Nephron progenitor cell (in vitro differentiated cells): ENCODE measurements at regions not wholly inside any gene's neighbourhood (a gene's known extent, or its start where the extent isn't known, plus 50 kb on each side); places are given as distances from the start of the nearest gene placed in this dataset.

Experiments
- DNase-seq: peaks from one replicate; pipeline ENCODE4 v3.0.0; 2021
- H3K27ac Mint-ChIP-seq: 2 replicates; pipeline ENCODE4 v1.8.0; 2021; ENCODE audit warnings: mild to moderate bottlenecking, moderate library complexity, mixed read lengths
- H3K27me3 Mint-ChIP-seq: 2 replicates; pipeline ENCODE4 v1.8.0; 2021; ENCODE audit warnings: mild to moderate bottlenecking, low read depth, mixed read lengths; ENCODE audit not compliant: poor library complexity
- H3K36me3 Mint-ChIP-seq: 2 replicates; pipeline ENCODE4 v1.8.0; 2021; ENCODE audit warnings: low read depth, mixed read lengths
- H3K4me1 Mint-ChIP-seq: 2 replicates; pipeline ENCODE4 v1.8.0; 2021; ENCODE audit warnings: mixed read lengths
- H3K4me3 Mint-ChIP-seq: 2 replicates; pipeline ENCODE4 v1.8.0; 2021; ENCODE audit warnings: mild to moderate bottlenecking, moderate library complexity, mixed read lengths
- H3K9me3 Mint-ChIP-seq: 2 replicates; pipeline ENCODE4 v1.8.0; 2021; ENCODE audit warnings: mild to moderate bottlenecking, moderate library complexity, mixed read lengths
- TF ChIP-seq, protein P1 (sequence below): fragments of 200-600 bp; sonication (generic); IDR thresholded peaks from 2 replicates; pipeline ENCODE4 v1.5.0; 2021; ENCODE audit warnings: antibody characterized with exemption

DNA sequence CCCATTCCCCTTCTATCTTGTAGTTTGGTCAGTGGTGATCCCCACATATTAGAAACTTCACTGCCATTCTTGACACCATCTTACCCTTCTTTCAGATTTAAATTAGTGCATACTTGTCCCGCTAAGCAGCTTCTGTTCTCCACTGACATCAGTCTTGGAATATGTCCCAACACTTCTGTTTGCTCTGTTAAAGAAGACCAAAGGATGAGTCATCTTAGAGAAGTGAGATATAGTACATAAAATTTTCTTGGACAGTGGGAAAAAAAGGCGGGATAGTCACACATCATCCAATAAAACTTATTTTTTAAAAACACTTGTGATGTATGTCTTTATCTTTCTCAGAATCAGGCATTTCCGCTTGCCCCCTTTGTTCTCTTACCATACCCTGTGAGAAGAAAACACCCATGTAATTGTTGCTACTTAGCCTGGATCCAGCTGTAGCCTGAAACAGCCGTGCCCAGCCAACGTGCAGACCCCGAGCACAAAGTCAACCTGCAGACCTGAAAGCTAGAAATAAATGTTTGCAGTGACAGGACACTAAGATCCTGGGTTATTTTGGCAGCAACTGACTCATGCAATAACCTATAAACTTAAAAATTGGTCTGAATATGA lies 100.1 kb upstream of the PDE3A start:
- no peaks in the 10 kb centered on the region for H3K9me3 Mint-ChIP-seq
- TF ChIP-seq, protein P1, sequence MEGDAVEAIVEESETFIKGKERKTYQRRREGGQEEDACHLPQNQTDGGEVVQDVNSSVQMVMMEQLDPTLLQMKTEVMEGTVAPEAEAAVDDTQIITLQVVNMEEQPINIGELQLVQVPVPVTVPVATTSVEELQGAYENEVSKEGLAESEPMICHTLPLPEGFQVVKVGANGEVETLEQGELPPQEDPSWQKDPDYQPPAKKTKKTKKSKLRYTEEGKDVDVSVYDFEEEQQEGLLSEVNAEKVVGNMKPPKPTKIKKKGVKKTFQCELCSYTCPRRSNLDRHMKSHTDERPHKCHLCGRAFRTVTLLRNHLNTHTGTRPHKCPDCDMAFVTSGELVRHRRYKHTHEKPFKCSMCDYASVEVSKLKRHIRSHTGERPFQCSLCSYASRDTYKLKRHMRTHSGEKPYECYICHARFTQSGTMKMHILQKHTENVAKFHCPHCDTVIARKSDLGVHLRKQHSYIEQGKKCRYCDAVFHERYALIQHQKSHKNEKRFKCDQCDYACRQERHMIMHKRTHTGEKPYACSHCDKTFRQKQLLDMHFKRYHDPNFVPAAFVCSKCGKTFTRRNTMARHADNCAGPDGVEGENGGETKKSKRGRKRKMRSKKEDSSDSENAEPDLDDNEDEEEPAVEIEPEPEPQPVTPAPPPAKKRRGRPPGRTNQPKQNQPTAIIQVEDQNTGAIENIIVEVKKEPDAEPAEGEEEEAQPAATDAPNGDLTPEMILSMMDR: no peak
- H3K36me3 Mint-ChIP-seq: no peaks in the 10 kb centered on the region
- H3K4me3 Mint-ChIP-seq: no peak overlapping the region
- H3K27me3 Mint-ChIP-seq: no peaks in the 10 kb centered on the region
- H3K4me1 Mint-ChIP-seq: no peaks in the 10 kb centered on the region
- H3K27ac Mint-ChIP-seq: no peak overlapping the region
- no peak for DNase-seq

- DNase-seq: no peak
- H3K4me1 Mint-ChIP-seq: no peaks in the 10 kb centered on the region
- no peaks in the 10 kb centered on the region for H3K9me3 Mint-ChIP-seq
- no peak overlapping the region for H3K27ac Mint-ChIP-seq
- H3K4me3 Mint-ChIP-seq: no peak overlapping the region
- no peaks in the 10 kb centered on the region for H3K27me3 Mint-ChIP-seq
- H3K36me3 Mint-ChIP-seq: no peaks in the 10 kb centered on the region
- TF ChIP-seq, protein P1: no peak
Measured at GRCh38 chr12:20268771-20269170, 99.6 kb upstream of the PDE3A start.

DNA sequence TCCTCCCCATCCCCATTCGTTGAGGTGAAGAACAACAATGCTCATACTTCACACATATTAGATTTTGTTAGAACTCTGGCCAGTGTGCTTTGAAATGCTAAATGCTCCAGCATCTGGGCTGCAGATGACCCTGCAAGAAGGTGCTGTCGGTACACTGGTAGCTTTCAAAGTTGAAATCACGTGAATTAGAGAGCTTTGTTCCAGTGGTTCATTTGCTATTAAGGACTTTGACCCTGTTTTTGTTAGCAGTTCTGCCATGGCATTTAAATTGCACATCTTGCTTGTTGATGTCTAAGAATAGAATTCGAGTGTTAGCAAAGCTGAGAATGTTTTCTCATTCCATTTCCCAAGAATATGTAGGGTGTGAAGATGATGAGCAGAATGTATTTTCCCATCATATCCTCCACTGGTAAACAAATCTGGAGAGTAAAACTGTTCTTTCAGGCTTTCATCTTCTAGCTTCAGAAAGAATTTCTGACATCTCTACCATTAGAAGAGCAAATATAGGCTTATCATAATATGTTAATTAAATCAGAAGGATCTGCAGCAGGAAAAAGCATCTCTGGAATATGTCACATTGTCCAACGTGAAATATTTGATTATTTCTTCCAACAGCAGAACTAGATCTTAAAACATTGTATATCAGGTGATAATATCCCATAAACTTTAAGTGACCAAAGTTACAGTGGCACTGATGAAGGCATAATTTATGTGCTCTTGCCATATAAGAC lies 98.8 kb upstream of the PDE3A start:
- H3K27ac Mint-ChIP-seq: no peak overlapping the region
- H3K27me3 Mint-ChIP-seq: no peaks in the 10 kb centered on the region
- H3K9me3 Mint-ChIP-seq: no peaks in the 10 kb centered on the region
- no peaks in the 10 kb centered on the region for H3K4me1 Mint-ChIP-seq
- no peaks in the 10 kb centered on the region for H3K36me3 Mint-ChIP-seq
- TF ChIP-seq, protein P1: no peak
- H3K4me3 Mint-ChIP-seq: no peak overlapping the region
- no peak for DNase-seq

DNA sequence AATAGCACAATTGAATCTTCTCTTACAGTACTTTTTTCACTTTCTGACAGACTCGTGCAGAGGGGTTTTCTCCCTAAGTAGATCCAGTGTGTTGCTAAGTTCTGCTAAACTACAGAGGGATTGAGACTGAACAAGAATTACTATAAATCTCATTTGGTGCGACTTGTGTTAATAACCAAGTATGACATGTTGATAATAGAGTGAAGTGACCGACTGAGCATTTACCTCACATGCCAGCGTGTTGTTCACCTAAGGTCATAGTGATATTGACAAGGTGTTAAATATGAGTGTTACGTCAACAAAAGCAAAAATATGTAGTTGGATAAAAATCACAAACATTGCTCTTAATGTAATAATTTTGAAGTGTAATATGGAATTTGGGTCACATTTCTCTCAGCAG lies 97.8 kb upstream of the PDE3A start:
- H3K4me3 Mint-ChIP-seq: no peak overlapping the region
- H3K4me1 Mint-ChIP-seq: no peaks in the 10 kb centered on the region
- TF ChIP-seq, protein P1: no peak
- no peaks in the 10 kb centered on the region for H3K9me3 Mint-ChIP-seq
- H3K27ac Mint-ChIP-seq: no peak overlapping the region
- no peak for DNase-seq
- H3K36me3 Mint-ChIP-seq: no peaks in the 10 kb centered on the region
- no peaks in the 10 kb centered on the region for H3K27me3 Mint-ChIP-seq

DNA sequence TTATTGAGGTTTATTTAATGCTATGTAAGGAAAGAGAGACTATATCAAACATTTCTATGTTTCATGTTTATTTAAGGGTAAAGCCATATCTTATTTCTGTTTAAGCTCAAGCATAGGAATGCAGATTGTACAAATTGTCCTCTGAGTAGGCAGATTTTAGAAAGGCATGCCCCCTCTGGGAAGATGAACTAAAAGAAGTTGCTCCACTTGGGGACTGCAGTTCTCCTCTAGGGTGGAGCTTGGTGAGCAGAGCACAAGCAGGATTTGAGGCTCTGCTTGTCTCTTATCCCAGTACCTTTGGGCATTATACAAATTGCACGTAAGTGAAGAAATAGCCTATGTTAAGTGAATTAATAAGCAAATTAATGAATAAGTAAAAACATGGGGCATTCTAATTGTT lies 96.2 kb upstream of the PDE3A start:
- no peaks in the 10 kb centered on the region for H3K27me3 Mint-ChIP-seq
- no peaks in the 10 kb centered on the region for H3K4me1 Mint-ChIP-seq
- no peak for DNase-seq
- TF ChIP-seq, protein P1: no peak
- no peak overlapping the region for H3K4me3 Mint-ChIP-seq
- no peaks in the 10 kb centered on the region for H3K36me3 Mint-ChIP-seq
- no peaks in the 10 kb centered on the region for H3K9me3 Mint-ChIP-seq
- H3K27ac Mint-ChIP-seq: no peak overlapping the region

DNA sequence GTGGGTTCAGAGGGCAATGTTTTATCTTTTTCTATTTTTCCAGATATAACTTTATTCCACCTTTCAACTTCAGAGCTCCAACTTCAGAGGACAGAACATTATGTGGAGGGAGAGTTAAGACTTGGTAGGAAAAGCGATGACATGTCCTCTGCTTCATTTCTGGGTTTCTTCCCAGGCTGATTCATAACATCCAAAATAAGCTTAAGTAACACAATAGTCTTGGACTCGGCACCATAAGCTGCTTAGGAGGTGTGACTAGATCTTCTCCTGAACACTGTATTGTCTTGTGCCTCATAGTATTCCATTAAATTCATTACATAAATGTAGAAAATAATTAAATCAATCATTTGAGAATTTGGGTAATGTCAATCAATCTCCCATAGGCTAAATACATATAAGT lies 95.5 kb upstream of the PDE3A start:
- no peaks in the 10 kb centered on the region for H3K27me3 Mint-ChIP-seq
- H3K4me1 Mint-ChIP-seq: no peaks in the 10 kb centered on the region
- no peak overlapping the region for H3K27ac Mint-ChIP-seq
- H3K9me3 Mint-ChIP-seq: no peaks in the 10 kb centered on the region
- no peak for DNase-seq
- TF ChIP-seq, protein P1: no peak
- H3K4me3 Mint-ChIP-seq: no peak overlapping the region
- no peaks in the 10 kb centered on the region for H3K36me3 Mint-ChIP-seq
